SK-MEL-5 (cell line): ENCODE measurements at regions not wholly inside any gene's neighbourhood (a gene's known extent, or its start where the extent isn't known, plus 50 kb on each side); places are given as distances from the start of the nearest gene placed in this dataset.

Experiments used
- DNase-seq: peaks from one replicate; pipeline ENCODE4 v3.0.0-alpha.2; 2016; ENCODE audit warnings: low read depth, low spot score
- in situ Hi-C: cut with HindIII; loops from 2 replicates; pipeline ENCODE4 v1.10.0; 2016; ENCODE audit warnings: low sequenced_read_pairs, high pct_unique_total_duplicates, low pct_unique_long_range_greater_than_20kb

DNA sequence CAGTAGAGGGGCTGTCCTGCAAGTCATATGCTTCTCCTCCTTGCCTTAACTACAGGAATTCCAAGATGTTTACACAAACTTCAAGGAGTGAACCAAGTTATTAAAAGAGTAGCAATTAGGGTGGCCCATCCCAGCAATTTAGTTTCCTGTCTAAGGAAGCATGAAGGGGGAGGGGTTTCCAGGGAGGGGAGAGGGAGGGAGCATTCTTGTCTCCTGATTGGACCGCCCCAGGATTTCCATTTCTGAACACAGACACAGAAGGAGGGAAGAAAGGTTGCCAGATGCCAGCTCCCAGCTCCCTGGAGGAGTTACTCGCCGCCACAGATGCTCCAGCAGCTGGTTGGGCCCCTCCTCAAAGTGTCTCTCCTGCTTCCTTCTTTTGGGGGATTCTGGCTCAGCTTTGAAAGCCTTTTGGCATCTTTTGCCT, 107.6 kb downstream of the TRIB2 start:
- no peak for DNase-seq
- in situ Hi-C loops = no loop called here

DNA sequence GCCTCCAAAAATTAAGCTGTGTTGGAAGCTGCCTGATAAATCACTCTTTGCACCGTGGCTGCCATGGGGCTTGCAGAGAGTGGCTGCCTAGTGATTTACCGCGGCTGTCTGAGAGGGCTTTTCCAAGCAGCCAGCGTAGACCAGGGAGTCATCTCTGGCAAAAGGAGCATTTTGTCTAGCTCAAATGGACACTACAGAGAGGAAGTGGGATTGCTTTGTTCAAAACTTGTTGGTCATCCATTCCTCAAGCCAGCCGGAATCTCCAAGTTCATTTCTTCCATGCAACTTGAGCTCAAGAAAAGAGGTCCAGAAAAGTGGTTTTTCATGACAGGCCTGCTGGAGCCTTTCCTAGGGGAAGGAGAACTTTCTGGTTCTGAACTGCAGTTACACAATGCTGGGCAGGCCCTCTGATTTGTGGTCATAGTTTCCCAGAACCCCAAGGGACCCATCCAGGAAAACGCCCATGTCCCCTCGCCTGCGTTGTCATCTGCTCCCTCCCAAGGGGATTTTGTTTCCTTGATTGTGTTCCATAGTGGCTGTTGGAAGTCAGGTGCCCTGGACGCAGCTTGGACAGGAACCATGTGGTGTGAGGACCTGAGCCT, 108.1 kb downstream of the TRIB2 start:
- DNase-seq = no peak
- in situ Hi-C loops = no loop called here

DNA sequence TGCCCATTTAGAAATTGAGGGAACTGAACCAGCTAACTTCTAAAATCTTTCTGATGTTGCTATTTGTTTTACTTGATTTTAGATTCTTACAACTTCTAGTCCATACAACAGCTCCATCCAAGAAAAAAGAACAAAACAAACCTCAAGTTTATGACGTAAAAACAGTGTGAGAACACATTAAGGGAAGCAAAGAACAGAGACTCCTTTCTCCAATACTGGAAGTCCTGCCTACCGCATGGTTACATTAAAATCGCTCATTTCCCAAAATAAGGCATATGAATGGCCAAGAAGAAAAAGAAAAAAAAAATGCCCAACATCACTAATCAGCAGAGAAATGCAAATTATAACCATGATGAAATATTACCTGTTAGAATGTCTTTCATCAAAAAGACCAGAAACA, 110.0 kb downstream of the TRIB2 start:
- DNase-seq = peak; percentile 85
- in situ Hi-C loops = no loop called here

DNA sequence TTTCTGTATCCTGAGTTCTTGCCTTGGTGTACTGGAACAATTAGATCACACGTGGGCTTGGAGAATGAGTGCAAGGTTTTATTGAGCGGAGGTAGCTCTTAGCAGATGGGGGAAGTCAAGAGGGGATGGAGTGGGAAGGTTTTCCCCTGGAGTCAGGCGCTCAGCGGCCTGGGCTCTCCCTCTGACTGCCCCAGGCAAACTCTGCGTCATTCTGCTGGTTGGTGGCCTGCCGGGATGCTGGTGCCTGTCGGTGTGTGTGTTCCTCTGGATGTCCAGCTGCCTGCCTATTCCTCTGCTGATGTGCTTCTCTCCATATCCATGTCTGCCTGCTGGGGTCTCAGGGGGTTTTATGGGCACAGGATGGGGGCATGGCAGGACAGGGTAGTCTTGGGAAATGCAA, 111.0 kb downstream of the TRIB2 start:
- in situ Hi-C loops = no loop called here
- no peak for DNase-seq

DNA sequence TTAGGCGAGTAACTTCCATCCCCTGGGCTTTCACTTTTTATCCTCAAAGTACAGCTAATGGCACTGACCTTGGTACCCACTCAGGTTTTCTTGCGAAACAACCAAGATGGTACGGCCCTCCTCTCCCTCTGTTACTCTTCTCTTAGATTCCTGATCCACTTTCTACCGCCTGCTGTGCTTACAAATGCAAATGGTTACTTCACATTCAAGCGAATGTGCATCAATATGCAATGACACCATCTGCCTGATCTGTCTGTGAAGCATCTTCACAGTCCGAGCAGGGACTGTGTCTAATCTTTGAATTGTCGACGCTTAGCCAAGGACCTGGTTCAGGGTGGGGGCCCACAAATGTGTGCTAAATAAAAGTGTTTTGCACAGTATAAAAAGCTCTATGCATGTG, 112.2 kb downstream of the TRIB2 start:
- in situ Hi-C loops = no loop called here
- no peak for DNase-seq

DNA sequence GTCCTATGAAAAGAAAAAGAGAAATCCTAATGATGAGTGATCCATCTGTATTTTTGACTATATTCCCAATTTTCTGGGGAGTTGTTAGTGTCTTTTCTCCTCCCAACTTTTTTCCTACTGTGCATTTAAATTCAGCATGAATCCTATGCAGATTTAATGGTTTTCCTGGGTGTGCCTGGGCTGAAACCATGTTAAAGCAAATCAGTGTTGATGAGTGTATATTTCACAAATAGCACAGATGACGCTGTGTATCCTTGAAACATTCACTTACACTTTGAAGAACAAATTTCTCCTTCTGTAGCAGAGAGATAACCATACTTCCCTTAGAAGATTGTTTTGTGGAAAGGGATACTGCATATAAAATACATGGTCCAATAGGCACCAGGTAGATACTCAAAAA, 114.3 kb downstream of the TRIB2 start:
- in situ Hi-C loops = no loop called here
- no peak for DNase-seq

DNA sequence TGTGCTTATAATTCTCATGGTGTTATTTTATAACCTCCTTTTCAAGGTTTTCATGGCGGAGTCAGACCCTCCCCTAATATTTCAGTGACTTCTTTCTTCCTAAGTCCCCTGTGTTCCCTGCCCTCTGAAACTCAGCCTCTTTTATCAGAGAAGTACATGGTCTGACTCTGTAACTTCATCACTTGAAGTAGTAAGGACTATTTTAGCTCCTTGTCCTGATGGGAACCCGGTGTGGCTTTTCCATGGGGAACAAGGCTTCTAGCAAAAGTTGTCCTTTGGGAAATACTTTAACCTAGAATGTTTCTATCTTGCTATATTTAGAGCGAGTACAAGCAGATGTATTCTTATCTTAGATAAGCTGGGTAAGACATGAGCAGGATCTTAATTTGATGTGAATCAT, 117.5 kb downstream of the TRIB2 start:
- DNase-seq = no peak
- in situ Hi-C loops = no loop called here

DNA sequence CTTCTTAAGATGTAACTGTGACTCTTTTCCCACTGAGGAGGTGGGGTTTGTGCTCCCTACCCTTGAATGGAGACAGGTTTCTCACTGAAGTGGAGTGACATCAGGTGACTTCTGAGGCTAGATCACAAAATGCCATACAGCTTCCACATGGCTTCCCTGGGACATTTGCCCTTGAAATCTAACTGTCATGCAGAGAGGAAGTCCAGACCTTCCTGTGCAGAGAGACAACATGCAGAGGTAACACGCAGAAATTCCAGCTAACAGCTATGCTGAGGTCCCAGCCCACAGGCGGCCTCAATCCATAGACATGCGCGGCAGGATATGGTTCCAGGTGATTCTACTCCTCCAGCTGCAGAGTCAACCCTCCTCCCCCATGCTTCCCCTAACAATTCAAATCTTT, 119.0 kb downstream of the TRIB2 start:
- DNase-seq = no peak
- in situ Hi-C loops = no loop called here

DNA sequence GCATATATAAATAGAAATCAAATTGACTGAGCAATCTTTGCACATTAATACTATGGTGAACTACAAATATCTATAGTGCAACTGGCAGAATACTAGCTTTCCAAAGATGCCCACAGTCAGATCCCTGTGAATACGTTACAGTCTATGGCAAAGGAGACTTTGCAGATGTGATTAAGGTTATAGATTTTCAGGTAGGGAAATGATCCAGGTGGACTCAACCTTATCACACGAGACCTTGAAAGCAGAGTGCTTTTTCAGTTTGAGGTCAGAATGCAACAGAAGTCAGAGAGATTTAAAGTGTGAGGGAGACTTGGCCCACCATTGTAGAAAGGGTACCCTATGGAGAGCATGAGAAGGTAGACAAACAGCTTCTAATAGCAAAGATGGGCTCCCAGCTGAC, 122.6 kb downstream of the TRIB2 start:
- in situ Hi-C loops = no loop called here
- DNase-seq = no peak

DNA sequence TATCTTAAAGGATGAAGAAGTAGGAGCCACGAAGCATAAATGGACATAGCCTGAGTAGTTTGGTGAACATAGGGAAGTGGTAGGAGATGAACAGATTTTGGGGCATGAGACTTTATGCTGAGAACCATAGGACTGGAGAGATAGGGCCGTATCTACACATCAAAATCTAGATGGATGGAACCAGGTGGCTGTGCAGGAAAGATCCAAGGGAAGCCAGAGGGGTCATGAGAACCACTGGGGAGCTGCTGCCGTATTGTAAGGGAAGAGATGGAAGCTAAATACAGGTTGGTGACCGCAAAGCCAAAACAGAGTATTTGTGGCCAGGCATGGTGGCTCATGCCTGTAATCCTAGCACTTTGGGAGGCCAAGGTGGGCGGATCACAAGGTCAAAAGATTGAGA, 124.3 kb downstream of the TRIB2 start:
- in situ Hi-C loops = no loop called here
- DNase-seq = no peak

DNA sequence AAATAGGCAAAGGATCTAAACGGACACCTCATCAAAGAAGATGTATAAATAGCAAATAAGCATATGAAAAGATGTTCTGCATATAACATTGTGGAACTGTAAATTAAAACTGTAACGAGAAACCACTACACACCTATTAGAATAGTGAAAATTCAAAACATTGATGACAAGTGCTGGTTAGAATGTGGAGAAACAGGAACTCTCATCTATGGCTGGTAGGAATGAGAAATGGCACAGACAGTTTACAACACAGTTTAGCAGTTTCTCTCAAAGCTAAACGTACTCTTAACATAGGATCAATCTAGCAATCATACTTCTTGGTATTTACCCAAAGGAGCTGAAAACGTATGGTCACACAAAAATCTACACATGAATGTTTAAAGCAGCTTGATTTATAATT, 126.2 kb downstream of the TRIB2 start:
- in situ Hi-C loops = no loop called here
- DNase-seq = no peak

DNA sequence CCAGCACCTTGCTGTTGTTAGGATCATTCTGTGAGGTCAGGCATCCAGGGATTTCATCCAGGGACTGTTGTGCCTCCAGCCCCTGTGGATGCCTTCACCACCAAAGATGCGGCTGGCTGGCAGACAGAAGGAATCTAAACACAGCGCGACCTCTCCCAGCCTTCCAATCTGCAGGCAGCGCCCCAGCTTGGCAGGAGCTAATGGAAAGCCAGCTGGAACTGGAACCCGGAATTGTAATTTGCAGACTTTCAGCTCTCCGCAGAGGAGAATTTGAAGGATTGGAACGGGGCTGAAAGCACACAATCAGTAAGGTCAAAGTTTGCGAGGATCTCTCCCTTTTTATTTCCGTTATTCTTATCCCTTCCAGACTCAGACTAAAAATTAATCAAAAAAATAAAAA, 127.8 kb downstream of the TRIB2 start:
- DNase-seq = no peak
- in situ Hi-C loops = no loop called here

DNA sequence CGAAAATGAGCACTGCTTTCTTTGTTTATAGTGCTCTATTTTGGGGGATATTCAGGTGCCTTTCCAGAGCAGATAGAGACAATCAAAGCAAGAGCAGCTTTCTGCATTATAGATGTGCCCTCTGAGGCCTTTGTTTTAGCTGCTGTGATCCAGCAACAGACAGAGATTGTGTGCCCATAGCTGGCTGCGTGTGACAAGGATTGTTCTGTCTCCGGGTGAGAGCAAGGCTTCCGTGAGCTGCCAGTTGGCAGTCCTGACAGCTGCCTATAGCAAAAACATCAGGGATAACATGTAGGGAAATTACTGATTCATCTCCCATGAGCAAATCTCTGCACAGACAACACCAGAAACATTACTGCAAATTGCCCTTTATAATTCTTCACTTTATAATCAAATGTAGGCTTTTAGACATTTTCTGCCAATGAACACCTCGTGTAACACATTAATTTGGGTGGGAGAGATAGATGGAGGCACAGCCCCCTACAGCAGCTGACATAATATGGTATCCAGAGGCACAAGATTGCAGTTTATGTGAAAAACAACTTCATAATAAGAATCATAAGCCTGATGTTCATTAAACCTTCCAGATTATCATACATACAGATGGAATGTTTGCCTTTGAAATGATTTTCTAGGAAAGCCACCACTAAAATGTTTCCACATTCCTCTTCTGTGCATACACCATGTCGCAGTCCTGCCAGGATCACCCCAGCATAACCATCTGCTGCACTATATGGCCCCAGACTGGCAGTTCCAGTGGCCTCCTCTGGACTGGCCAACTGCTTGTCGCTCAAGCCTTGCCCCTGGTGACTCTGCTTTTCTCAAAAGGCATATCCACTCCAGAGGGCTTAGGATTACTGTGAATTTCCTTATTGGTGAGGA, 131.2 kb downstream of the TRIB2 start:
- in situ Hi-C loops = no loop called here
- DNase-seq = no peak

DNA sequence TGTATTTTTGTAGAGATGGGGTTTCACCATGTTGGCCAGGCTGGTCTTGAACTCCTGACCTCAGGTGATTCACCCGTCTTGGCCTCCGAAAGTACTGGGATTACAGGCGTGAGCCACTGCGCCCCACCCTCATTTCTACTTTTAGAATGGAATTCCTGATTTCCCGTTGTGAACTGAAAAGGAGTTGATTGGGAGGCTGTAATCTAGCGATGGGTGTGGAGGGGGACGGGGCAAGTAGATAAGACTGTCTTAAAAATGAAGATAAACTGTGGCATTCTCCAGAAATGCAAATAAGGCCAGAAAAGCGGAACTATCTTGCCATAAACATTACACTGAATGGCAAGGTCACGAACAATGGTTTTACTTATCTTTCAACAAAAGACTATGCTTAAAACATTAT, 135.4 kb downstream of the TRIB2 start:
- no peak for DNase-seq
- in situ Hi-C loops = no loop called here

DNA sequence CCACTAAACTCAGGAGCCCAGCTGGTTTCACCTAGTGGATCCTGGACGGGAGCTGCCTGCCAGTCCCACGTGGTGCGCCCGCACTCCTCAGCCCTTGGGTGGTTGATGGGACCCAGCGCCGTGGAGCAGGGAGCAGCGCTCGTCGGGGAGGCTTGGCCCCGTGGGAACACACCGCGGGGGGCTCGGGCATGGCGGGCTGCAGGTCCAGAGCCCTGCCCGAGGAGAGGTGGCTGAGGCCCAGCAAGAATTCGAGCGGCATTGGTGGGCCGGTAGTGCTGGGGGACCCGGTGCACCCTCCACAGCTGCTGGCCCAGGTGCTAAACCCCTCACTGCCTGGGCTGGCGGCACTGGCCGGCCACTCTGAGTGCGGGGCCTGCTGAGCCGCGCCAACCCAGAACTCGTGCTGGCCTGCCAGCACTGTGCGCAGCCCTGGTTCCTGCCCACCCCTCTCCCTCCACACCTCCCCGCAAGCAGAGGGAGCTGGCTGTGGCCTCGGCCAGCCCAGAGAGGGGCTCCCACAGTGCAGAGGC, 137.3 kb downstream of the TRIB2 start:
- in situ Hi-C loops = no loop called here
- DNase-seq = no peak

DNA sequence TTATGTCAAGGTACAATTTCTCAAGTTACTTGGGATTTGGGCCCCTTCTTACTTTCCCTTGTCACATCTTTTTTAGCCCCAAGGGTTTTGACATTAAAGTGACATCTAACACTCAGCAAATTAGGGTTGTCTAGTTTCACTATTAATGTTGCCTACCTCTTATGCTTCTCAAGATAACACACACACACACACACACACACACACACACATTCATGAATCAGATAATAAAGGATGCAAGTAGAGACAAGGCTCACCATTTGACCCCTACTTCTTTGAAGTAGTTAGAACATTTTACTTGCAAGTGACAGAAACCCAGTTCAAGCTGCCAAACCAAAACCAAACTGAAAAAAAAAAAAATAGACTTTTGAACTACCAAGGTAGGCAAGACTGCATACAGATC, 138.8 kb downstream of the TRIB2 start:
- no peak for DNase-seq
- in situ Hi-C loops = no loop called here

DNA sequence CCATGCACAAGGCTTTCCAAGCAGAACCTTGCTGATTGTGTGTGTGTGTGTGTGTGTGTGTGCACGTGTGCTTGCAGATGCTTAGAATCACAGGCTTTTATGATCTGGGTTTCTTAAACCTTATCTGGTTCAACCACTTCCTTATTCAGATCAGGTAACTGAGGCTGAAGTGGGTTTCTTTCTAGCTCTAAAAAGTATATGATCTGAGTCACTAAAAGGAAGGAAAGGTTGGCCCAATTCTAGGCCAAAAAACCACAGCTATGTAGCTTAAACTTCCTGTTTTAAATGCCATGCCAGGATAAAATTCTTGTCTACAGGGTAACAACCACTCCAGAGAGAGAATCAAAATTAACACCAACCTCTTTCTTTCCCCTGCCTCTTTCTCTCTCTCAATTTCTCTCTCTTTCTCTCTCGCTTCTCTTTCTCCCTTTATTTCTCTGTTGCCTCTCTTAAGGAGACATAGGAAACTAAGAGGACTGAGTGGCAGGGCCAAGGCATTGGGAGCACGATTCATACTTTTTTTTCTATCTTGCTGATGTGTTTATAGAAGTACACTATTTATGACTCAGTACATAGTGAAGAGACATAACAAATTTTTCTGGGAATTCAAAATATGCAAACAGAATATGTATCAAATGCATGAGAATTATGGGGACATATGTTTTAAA, 140.3 kb downstream of the TRIB2 start:
- no peak for DNase-seq
- in situ Hi-C loops = no loop called here

DNA sequence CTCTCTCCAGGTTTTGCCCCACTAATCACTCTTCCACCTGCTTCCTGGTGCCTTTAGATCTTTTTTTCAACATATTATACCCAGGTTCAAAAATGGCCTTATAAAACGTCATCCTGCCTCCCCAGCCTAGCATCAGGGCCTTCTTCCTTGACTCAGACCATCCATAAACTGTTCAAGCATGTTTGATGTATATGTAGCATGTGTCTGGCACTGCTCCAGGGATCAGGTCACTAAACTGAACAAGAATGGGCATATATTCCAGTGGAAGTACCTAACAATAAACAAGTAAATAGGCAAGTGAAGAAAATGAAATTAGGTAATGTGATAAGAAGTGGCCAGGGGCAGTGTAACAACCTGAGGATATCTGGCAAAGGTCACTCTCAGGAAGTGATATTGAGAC, 141.2 kb downstream of the TRIB2 start:
- no peak for DNase-seq
- in situ Hi-C loops = no loop called here

DNA sequence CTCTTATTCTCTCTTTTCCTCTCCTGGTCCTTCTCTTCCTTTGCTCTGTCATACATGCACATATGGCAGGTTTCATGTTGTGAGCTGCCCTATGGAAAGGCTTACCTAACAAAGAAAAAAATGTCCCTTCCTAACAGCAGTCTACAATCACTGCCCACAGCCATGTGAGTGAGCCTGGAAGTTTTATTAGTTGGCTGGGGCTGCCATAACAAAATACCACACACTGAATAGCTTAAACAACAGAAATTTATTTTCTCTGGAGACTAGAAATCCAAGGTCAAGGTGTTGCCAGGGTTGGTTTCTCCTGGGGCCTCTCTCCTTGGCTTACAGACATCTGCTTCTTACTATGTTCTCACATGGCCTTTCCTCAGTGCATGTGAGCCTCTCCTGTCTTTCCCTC, 142.1 kb downstream of the TRIB2 start:
- in situ Hi-C loops = no loop called here
- DNase-seq = peak; percentile 26
